HCT116 (cell line): ENCODE measurements at regions not wholly inside any gene's neighbourhood (a gene's known extent, or its start where the extent isn't known, plus 50 kb on each side); places are given as distances from the start of the nearest gene placed in this dataset.

Experiments used
- ATAC-seq: fragments of 200-7000 bp; cut with Tn5 transposase; 2 replicates; pipeline ENCODE4 v1.9.1; 2020; ENCODE audit warnings: mild to moderate bottlenecking, moderate library complexity
- BruUV-seq: library from RNA; stranded (reverse); fragments of 400-500 nt; replicated peaks from 2 replicates; lab custom pipeline; 2021; lab: Mats Ljungman, UMichigan
- CTCF ChIA-PET: fragments of 300-600 bp; sonication (Branson Sonifier 250); formaldehyde crosslinking; loops from one replicate; lab custom pipeline; 2021; ENCODE audit warnings: antibody characterized with exemption; lab: Charles Lee
- POLR2A ChIA-PET: fragments of 300-600, 350-600 bp; sonication (Branson Sonifier 250); formaldehyde crosslinking; loops from one replicate; lab custom pipeline; 2021; ENCODE audit warnings: antibody characterized with exemption; lab: Charles Lee
- RAD21 ChIA-PET, 2 experiments: fragments of 300-600 bp; sonication (Branson Sonifier 250); formaldehyde crosslinking; loops; one replicate each; lab custom pipeline; 2023; ENCODE audit warnings: low total read pairs in 2 of 2; ENCODE audit not compliant: uncharacterized antibody in 2 of 2, unreplicated experiment in 2 of 2, low non-redundant PET in 1 of 2; lab: Charles Lee
- DNase-seq: peaks from one replicate; pipeline ENCODE4 v3.0.0-alpha.2; 2010; ENCODE audit warnings: low read depth, low spot score
- H2AFZ ChIP-seq: fragments of 200-600 bp; shearing (Covaris generic), sonication (generic); 2 replicates; pipeline ENCODE4 v1.6.1; 2017; ENCODE audit warnings: low read depth, mixed run types, mixed read lengths, antibody characterized with exemption, low read length; ENCODE audit not compliant: poor library complexity, severe bottlenecking
- H3K27ac ChIP-seq: 2 replicates; pipeline ENCODE4 v1.5.1; 2012; ENCODE audit warnings: low read depth, low read length
- H3K27me3 ChIP-seq: fragments of 200-600 bp; sonication (generic); 2 replicates; pipeline ENCODE4 v1.6.1; 2016; ENCODE audit warnings: mixed run types, low read length, mixed read lengths; ENCODE audit not compliant: insufficient read depth
- H3K36me3 ChIP-seq, 2 experiments: fragments of 200-500 bp in 1 of 2; fragments of 200-600 bp in 1 of 2; sonication (Bioruptor generic) in 1 of 2; sonication (generic) in 1 of 2; 2 replicates each; pipeline versions ENCODE4 v1.5.1 to v1.6.1; 2014 to 2016; ENCODE audit warnings: low read length in 2 of 2, inconsistent platforms in 1 of 2, mixed read lengths in 1 of 2, mixed run types in 1 of 2; ENCODE audit not compliant: insufficient read depth in 2 of 2, control insufficient read depth in 1 of 2
- H3K4me1 ChIP-seq, 2 experiments: fragments of 200-600 bp in 1 of 2; sonication (generic) in 1 of 2; 2 replicates each; pipeline versions ENCODE4 v1.5.1 to v1.6.1; 2012 to 2017; ENCODE audit warnings: low read length in 2 of 2, inconsistent platforms in 1 of 2, mild to moderate bottlenecking in 1 of 2, mixed read lengths in 1 of 2, mixed run types in 1 of 2, moderate library complexity in 1 of 2; ENCODE audit not compliant: insufficient read depth in 2 of 2, control insufficient read depth in 1 of 2
- H3K4me2 ChIP-seq: fragments of 200-600 bp; sonication (generic); 2 replicates; pipeline ENCODE4 v1.6.1; 2017; ENCODE audit warnings: mixed run types, low read length, mixed read lengths
- H3K4me3 ChIP-seq, 2 experiments: fragments of 200-600 bp in 1 of 2; sonication (generic) in 1 of 2; replicated peaks in 1 of 2; 2 replicates each; pipeline ENCODE4 v1.5.1; 2011 to 2016; ENCODE audit warnings: low read length in 2 of 2, control low read depth in 1 of 2, low read depth in 1 of 2, mild to moderate bottlenecking in 1 of 2, mixed read lengths in 1 of 2, mixed run types in 1 of 2
- H3K79me2 ChIP-seq: fragments of 200-600 bp; sonication (generic); 2 replicates; pipeline ENCODE4 v1.6.1; 2017; ENCODE audit warnings: mild to moderate bottlenecking, mixed run types, low read length, moderate library complexity, mixed read lengths; ENCODE audit not compliant: insufficient read depth
- H3K9ac ChIP-seq: fragments of 200-600 bp; sonication (generic); 2 replicates; pipeline ENCODE4 v1.6.1; 2016; ENCODE audit warnings: low read length, mixed read lengths
- H3K9me2 ChIP-seq: fragments of 200-600 bp; sonication (generic), shearing (Covaris generic); 2 replicates; pipeline ENCODE4 v1.6.1; 2017; ENCODE audit warnings: mixed run types, mild to moderate bottlenecking, moderate library complexity; ENCODE audit not compliant: insufficient read depth
- H3K9me3 ChIP-seq, 2 experiments: fragments of 200-500 bp in 1 of 2; fragments of 200-600 bp in 1 of 2; sonication (Bioruptor generic) in 1 of 2; sonication (generic) in 1 of 2; 2 replicates each; pipeline ENCODE4 v1.6.1; 2014 to 2017; ENCODE audit warnings: low read length in 2 of 2, mixed read lengths in 2 of 2, inconsistent platforms in 1 of 2, low read depth in 1 of 2, mild to moderate bottlenecking in 1 of 2, mixed run types in 1 of 2, moderate library complexity in 1 of 2; ENCODE audit not compliant: control insufficient read depth in 1 of 2, insufficient read depth in 1 of 2
- H4K20me1 ChIP-seq: fragments of 200-600 bp; sonication (generic), shearing (Covaris generic); 2 replicates; pipeline ENCODE4 v1.6.1; 2017; ENCODE audit warnings: mixed run types, mild to moderate bottlenecking, moderate library complexity; ENCODE audit not compliant: insufficient read depth
- CEBPB ChIP-seq: IDR thresholded peaks from 2 replicates; pipeline ENCODE4 v1.6.1; 2012; ENCODE audit warnings: low read depth
- CTCF ChIP-seq, 3 experiments: fragments of 200-600 bp in 1 of 3; sonication (generic) in 1 of 3; IDR thresholded peaks in 2 of 3; conservative IDR thresholded peaks in 1 of 3; 2 replicates each; pipeline ENCODE4 v1.5.1; 2012 to 2017; ENCODE audit warnings: low read depth in 2 of 3, low read length in 2 of 3, antibody characterized with exemption in 1 of 3, borderline replicate concordance in 1 of 3, control low read depth in 1 of 3, mild to moderate bottlenecking in 1 of 3, mixed read lengths in 1 of 3, mixed run types in 1 of 3, moderate library complexity in 1 of 3; ENCODE audit not compliant: insufficient read depth in 1 of 3
- POLR2A ChIP-seq: IDR thresholded peaks from 2 replicates; pipeline ENCODE4 v1.7.0; 2011; ENCODE audit warnings: borderline replicate concordance; ENCODE audit not compliant: insufficient read depth, insufficient read length; ENCODE audit errors: extremely low read depth
- SIN3A ChIP-seq: IDR thresholded peaks from 2 replicates; pipeline ENCODE4 v1.6.1; 2012; ENCODE audit warnings: low read depth
- SP1 ChIP-seq: IDR thresholded peaks from 2 replicates; pipeline ENCODE4 v1.6.1; 2012; ENCODE audit warnings: low read depth
- SRF ChIP-seq: IDR thresholded peaks from 2 replicates; pipeline ENCODE4 v1.6.1; 2012; ENCODE audit warnings: low read depth
- ZNF274 ChIP-seq: fragments of 200-500 bp; sonication (Bioruptor generic); IDR thresholded peaks from 2 replicates; pipeline ENCODE4 v1.6.1; 2014; ENCODE audit warnings: mild to moderate bottlenecking, low read depth, low read length, inconsistent platforms
- intact Hi-C: fragments of 100-400 bp; cut with micrococcal nuclease; formaldehyde crosslinking; loops from 2 replicates; pipeline ENCODE4 v1.10.0; 2022
- TF ChIP-seq, protein P1 (sequence below): IDR thresholded peaks from 2 replicates; pipeline ENCODE4 v1.6.1; 2012; ENCODE audit warnings: low read depth
- TF ChIP-seq, protein P2 (sequence below): IDR thresholded peaks from 2 replicates; pipeline ENCODE4 v1.6.1; 2011; ENCODE audit warnings: mild to moderate bottlenecking, low read length, moderate library complexity; ENCODE audit not compliant: insufficient replicate concordance; ENCODE audit errors: extremely low read depth

DNA sequence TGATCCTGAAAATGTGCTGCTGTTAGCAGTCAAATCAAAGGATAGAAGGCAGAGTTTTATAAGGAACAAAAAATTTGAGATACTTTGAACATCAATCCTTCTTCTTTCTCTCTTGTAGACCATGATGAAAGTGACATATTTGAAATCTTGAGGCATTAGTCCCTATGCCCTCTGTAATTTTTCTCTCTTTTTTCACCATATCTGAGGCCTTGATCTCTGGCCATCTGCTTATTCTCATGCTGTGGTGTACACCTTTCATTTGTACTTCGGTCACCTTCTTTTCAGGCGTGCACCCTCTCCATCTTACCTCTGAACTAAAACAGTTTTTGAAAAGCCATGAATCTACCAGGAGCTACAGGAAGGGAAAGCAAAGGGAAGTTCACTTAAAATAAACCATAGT, 420.9 kb downstream of the C12orf50 start:
- Histone ChIP-seq H3K79me2 (no peaks in the 10 kb centered on the region), H3K9me3 (no peaks in the 10 kb centered on the region), H3K36me3 (no peaks in the 10 kb centered on the region), H3K4me2 (no peak overlapping the region), H3K9ac (no peak overlapping the region), H3K4me3 (no peak overlapping the region), H3K27me3 (no peaks in the 10 kb centered on the region), H3K27ac (no peak overlapping the region), H2AFZ (no peak overlapping the region), H3K4me1 (no peaks in the 10 kb centered on the region), H4K20me1 (no peaks in the 10 kb centered on the region), H3K9me2 (no peaks in the 10 kb centered on the region)
- ATAC-seq (no peak), DNase-seq (no peak)
- BruUV-seq: no TSS peak
- ChIA-PET POLR2A (no interaction called here), RAD21 (no interaction called here), CTCF (no interaction called here)
- intact Hi-C loops: no loop called here
- TF ChIP-seq, protein P1, sequence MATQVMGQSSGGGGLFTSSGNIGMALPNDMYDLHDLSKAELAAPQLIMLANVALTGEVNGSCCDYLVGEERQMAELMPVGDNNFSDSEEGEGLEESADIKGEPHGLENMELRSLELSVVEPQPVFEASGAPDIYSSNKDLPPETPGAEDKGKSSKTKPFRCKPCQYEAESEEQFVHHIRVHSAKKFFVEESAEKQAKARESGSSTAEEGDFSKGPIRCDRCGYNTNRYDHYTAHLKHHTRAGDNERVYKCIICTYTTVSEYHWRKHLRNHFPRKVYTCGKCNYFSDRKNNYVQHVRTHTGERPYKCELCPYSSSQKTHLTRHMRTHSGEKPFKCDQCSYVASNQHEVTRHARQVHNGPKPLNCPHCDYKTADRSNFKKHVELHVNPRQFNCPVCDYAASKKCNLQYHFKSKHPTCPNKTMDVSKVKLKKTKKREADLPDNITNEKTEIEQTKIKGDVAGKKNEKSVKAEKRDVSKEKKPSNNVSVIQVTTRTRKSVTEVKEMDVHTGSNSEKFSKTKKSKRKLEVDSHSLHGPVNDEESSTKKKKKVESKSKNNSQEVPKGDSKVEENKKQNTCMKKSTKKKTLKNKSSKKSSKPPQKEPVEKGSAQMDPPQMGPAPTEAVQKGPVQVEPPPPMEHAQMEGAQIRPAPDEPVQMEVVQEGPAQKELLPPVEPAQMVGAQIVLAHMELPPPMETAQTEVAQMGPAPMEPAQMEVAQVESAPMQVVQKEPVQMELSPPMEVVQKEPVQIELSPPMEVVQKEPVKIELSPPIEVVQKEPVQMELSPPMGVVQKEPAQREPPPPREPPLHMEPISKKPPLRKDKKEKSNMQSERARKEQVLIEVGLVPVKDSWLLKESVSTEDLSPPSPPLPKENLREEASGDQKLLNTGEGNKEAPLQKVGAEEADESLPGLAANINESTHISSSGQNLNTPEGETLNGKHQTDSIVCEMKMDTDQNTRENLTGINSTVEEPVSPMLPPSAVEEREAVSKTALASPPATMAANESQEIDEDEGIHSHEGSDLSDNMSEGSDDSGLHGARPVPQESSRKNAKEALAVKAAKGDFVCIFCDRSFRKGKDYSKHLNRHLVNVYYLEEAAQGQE: no peak
- TF ChIP-seq SP1 (no peak), SIN3A (no peak)

DNA sequence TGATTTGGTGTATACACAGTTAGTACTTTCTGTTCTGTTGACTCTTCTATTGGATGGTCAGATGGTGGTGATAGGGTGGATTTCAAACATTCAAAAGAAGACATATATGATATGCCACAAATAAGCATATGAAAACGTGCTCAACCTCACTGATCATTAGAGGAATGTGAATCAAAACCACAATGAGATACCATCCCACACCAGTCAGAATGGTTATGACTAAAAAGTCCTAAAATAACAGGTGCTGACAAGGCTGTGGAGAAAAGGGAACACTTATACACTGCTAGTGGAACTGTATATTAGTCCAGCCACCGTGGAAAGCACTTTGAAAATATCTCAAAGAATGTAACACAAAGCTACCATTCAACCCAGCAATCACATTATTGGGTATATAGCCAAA, 425.5 kb downstream of the C12orf50 start:
- H3K27ac ChIP-seq: no peak overlapping the region
- no peaks in the 10 kb centered on the region for H3K4me1 ChIP-seq
- no peak overlapping the region for H3K4me3 ChIP-seq
- RAD21 ChIA-PET: no interaction called here
- no TSS peak for BruUV-seq
- no peaks in the 10 kb centered on the region for H3K36me3 ChIP-seq
- ATAC-seq: no peak
- CTCF ChIA-PET: no interaction called here
- H3K9me2 ChIP-seq: no peaks in the 10 kb centered on the region
- H3K79me2 ChIP-seq: no peaks in the 10 kb centered on the region
- H4K20me1 ChIP-seq: no peaks in the 10 kb centered on the region
- no peak overlapping the region for H2AFZ ChIP-seq
- TF ChIP-seq CTCF (IDR thresholded peaks at IDR 0.05 in 2 of 3, conservative IDR thresholded peaks at IDR 0.05 in 1 of 3; ENCODE audit: borderline replicate concordance in 1 of 3, insufficient read depth in 1 of 3, low read depth in 2 of 3, low read length in 2 of 3) (no peak), POLR2A (no peak), ZNF274 (no peak), CEBPB (no peak), SRF (no peak)
- TF ChIP-seq, protein P2, sequence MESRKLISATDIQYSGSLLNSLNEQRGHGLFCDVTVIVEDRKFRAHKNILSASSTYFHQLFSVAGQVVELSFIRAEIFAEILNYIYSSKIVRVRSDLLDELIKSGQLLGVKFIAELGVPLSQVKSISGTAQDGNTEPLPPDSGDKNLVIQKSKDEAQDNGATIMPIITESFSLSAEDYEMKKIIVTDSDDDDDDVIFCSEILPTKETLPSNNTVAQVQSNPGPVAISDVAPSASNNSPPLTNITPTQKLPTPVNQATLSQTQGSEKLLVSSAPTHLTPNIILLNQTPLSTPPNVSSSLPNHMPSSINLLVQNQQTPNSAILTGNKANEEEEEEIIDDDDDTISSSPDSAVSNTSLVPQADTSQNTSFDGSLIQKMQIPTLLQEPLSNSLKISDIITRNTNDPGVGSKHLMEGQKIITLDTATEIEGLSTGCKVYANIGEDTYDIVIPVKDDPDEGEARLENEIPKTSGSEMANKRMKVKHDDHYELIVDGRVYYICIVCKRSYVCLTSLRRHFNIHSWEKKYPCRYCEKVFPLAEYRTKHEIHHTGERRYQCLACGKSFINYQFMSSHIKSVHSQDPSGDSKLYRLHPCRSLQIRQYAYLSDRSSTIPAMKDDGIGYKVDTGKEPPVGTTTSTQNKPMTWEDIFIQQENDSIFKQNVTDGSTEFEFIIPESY: no peak
- no peaks in the 10 kb centered on the region for H3K27me3 ChIP-seq
- no peak overlapping the region for H3K4me2 ChIP-seq
- POLR2A ChIA-PET: no interaction called here
- no peak for DNase-seq
- H3K9me3 ChIP-seq: no peaks in the 10 kb centered on the region
- H3K9ac ChIP-seq: no peak overlapping the region
- intact Hi-C loops: no loop called here
